ENCODE measurements at regions not wholly inside any gene's neighbourhood (a gene's known extent, or its start where the extent isn't known, plus 50 kb on each side); places are given as distances from the start of the nearest gene placed in this dataset.

DNA sequence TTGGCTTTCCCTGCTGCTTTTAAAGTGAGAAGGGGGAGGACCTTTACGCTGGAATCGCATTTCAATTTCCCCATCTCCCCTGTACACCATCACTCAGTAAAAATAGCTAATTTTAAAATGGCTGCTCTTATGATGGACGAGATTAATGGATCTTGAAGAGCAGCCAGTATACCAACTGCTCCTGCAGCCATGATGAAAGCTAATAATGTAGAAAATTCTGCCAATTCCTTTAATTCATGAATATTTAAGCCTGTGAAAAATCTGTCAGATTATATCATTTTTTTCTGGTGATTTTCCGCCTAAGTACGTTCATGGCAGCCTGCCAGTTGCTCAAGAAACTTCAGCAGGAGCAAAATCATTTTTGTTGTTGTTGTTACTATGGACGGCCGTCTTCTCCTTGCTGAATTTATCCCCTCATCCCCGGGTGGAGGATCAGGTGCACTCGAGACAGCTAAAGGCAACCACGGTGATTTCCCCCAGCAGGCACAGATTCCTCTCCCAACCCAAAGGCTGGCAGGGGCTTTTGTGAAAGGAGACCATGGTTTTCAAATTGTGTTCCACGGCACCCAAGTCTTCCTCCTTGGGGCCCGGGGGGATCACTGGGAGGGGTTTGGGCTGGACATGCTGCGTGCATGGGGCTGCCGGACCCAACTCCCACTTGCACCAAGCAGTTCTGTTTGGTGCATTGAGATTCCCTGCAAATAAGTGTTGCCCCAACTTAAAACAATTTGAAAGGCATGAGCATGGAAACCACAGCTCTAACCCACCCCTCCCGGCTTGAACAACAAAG is 289.6 kb downstream of the UACA start:
- no peak overlapping the region for H3K4me3 Mint-ChIP-seq
- peaks cover 28% of the 10 kb centered on the region for H3K4me1 Mint-ChIP-seq (ENCODE audit: low read depth)
- ATAC-seq (no peak), DNase-seq (no peak)
- no peaks in the 10 kb centered on the region for H3K36me3 Mint-ChIP-seq (ENCODE audit: insufficient read depth)
- no peaks in the 10 kb centered on the region for H3K9me3 Mint-ChIP-seq
- H3K27me3 Mint-ChIP-seq (ENCODE audit: low read depth): peaks cover 24% of the 10 kb centered on the region

DNA sequence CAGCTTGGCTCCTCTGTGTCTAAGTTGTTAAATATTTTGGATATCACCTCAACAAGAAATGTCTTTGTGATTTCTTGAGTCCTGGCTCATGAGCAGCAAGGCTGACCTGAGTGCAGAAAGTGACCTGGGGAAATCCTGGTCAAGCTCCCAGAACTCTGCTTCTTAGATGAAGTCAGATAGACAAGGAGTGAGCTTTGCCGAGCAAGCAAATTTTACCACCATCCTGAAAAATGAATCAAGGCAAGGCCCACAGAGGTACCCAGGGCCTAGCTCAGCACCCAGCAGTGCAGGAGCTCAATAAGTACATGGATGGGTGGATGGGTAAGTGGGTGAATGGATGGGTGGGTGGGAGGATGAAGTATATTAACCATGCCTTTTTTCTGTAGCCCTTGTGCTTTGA is 291.8 kb downstream of the UACA start:
- no peak overlapping the region for H3K4me3 Mint-ChIP-seq
- H3K9me3 Mint-ChIP-seq: no peaks in the 10 kb centered on the region
- DNase-seq: no peak
- H3K27me3 Mint-ChIP-seq (ENCODE audit: low read depth): peaks cover 23% of the 10 kb centered on the region
- no peaks in the 10 kb centered on the region for H3K36me3 Mint-ChIP-seq (ENCODE audit: insufficient read depth)
- ATAC-seq: no peak
- H3K4me1 Mint-ChIP-seq (ENCODE audit: low read depth): peaks cover 21% of the 10 kb centered on the region

DNA sequence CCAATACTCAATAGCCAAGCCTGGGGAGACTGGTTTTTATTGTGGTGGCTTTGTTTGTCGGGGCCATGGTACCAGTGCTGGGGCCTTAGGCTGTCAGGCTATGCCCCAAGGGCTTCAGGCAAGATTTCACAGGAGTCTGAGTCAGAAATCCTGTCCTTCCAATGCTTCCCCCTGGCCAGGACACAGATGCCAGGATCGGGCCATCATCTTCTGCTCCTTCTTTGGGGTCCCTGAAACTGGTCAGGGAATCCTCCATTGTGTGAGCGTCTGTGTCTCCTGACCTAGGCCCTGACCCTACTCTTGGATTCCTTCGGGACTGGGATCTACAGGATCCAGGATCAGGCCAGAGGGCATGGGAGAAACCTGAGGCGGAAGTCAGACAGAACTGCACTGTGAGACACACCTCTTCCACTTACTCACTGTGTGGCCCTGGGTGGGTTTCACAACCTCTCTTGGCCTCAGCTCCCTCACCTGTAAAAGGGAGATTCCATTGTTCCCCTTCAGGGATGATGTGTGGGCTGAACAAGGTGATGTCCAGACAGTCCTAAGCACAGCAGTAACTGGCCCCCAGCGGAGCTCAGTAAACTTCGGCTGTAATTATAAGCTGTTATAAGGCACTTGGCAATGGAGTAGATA is 292.7 kb downstream of the UACA start:
- peaks cover 17% of the 10 kb centered on the region for H3K4me1 Mint-ChIP-seq (ENCODE audit: low read depth)
- H3K9me3 Mint-ChIP-seq: no peaks in the 10 kb centered on the region
- no peak overlapping the region for H3K4me3 Mint-ChIP-seq
- no peak for DNase-seq
- no peak for ATAC-seq
- H3K27me3 Mint-ChIP-seq (ENCODE audit: low read depth): peaks cover 19% of the 10 kb centered on the region
- H3K36me3 Mint-ChIP-seq (ENCODE audit: insufficient read depth): no peaks in the 10 kb centered on the region

DNA sequence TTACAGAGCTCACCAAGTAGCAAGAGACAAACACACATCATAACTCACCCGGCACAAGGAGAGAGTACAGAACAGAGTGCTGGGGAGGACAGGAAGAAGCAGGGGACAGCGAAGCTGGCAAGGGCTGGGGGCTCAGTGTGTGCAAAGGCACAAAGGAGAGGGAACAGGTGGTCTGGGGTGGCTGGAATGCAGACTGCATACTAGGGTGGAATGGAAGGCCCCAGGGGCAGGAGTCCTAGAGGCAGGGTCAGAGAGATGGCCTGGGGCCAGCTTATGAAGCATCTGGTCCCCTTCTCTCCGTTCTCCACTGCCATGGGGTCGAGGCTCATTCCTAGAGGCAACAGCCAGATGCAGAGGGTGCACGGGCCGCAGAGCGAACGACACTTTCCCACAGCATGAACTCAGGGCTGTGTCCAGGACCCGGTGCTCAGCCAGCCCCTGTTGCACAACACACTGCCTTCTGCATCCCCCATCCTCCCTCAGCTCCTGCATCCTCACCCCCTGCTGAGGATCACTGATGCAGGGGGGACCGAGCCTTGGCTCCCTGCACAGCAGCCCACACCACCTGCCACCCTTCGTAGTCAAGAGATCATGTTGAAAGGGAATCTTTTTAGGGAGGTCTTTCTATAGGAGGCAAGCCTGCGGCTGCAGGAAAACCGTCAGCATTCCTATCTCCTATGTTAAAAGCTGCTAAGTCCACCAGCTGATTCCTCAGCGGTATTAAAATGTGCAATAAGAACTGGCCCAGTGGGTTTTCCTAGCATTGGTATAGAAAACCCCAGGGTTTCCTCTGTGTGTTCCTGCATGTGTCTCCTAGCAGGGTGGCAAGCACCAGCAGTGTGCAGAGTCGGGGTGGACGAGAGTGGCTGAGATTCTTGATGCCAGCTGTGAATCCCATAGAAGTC is 293.5 kb downstream of the UACA start:
- Mint-ChIP-seq H3K4me3 (no peak overlapping the region), H3K4me1 (ENCODE audit: low read depth) (peaks cover 9% of the 10 kb centered on the region), H3K9me3 (no peaks in the 10 kb centered on the region), H3K27me3 (ENCODE audit: low read depth) (peaks cover 18% of the 10 kb centered on the region), H3K36me3 (ENCODE audit: insufficient read depth) (no peaks in the 10 kb centered on the region)
- ATAC-seq (no peak), DNase-seq (no peak)

DNA sequence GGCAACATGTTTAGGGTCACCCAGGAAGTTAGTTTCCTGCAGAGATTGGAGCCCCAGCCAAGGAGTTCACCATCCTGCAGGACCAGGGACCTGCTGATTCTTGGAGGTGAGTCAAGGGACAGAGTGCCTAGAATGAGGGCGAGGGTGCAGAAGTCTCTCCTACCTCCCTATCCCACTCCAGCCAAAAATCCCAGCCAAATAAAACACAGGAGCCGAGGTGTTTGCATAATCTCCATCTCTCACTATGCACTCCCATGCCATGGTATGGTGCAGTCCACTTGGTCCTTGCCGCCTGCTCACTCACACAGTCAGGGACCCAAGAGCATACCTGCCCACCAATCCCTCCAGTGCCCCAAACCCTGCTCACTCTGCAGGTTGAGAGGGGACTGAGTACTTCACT is 294.2 kb downstream of the UACA start:
- peaks cover 16% of the 10 kb centered on the region for H3K27me3 Mint-ChIP-seq (ENCODE audit: low read depth)
- ATAC-seq (no peak), DNase-seq (no peak)
- H3K4me1 Mint-ChIP-seq (ENCODE audit: low read depth): peaks cover 5% of the 10 kb centered on the region
- no peaks in the 10 kb centered on the region for H3K36me3 Mint-ChIP-seq (ENCODE audit: insufficient read depth)
- H3K4me3 Mint-ChIP-seq: no peak overlapping the region
- no peaks in the 10 kb centered on the region for H3K9me3 Mint-ChIP-seq

DNA sequence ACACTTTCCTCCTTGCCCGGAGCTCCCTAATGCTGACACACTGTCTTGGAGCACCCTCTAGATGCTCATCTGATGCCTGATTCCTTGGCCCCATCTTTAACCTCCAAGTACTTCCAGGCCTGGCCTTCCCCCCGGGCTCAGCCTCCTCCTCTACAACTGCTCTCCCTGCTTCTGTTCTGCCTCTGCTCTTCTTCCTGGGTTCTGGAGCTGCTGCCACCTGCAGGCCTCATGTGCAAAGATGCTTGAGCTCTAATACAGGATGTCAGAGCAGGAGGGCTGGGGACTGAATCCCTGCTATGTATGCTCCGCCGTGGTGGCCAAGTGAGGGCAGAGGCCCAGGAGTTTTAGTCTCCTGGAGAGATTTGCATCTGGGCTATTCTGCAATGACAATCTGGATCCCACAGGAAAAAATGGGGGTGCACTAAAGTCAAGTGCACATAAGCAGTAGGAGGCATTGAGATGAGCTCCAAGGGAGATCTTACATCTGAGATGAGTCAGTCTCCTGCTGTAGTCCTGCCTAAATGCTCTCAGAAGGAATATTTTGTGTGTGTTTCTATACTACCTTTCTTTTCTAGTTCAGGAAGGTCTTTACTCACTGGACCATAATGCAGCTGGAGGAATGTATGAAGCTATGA is 296.3 kb downstream of the UACA start:
- Mint-ChIP-seq H3K36me3 (ENCODE audit: insufficient read depth) (no peaks in the 10 kb centered on the region), H3K9me3 (no peaks in the 10 kb centered on the region), H3K27me3 (ENCODE audit: low read depth) (peaks cover 13% of the 10 kb centered on the region), H3K4me3 (no peak overlapping the region), H3K4me1 (ENCODE audit: low read depth) (peaks cover 4% of the 10 kb centered on the region)
- ATAC-seq (peak; percentile 77 to 87), DNase-seq (peak; percentile 38)

DNA sequence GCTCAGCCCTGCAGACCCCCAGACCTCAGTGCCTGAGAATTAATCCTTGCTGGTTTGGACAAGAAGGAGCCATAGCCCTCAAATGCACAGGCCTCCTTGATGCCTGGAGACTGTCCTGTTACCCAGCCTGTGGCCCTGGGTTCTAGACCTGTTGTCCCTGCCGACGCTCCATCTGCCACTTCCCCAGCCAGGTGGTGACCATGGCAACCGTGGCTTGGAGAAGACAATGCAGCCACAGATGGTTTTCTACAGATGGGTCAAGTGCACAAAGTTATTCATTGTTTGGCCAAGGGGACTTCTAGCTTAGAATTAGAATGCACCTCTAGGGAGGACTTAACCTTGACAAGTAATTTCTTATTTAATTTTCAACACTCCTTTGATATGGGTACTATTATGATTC is 297.1 kb downstream of the UACA start:
- Mint-ChIP-seq H3K36me3 (ENCODE audit: insufficient read depth) (no peaks in the 10 kb centered on the region), H3K4me1 (ENCODE audit: low read depth) (peaks cover 4% of the 10 kb centered on the region), H3K9me3 (no peaks in the 10 kb centered on the region), H3K27me3 (ENCODE audit: low read depth) (peaks cover 13% of the 10 kb centered on the region), H3K4me3 (no peak overlapping the region)
- DNase-seq (no peak), ATAC-seq (no peak)

DNA sequence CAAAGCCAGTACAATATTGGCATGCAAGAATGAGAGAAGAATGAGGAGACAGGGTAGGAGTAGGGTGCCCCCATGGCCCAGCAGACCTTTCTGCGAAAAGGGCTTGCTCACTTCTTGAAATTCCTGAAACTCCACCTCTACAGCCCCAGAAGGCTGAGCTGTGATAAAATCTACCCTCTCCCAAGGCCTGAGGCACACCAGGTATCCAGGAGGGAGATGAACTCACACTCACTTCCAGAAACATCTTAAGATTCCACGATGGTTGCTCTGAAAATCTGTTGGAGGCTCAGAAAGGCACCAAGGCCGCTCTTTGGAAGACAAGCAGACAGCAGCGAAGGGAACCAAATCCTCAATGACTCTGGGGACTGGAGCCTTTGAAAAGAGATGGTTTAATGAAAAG is 297.5 kb downstream of the UACA start:
- H3K9me3 Mint-ChIP-seq: no peaks in the 10 kb centered on the region
- peaks cover 13% of the 10 kb centered on the region for H3K27me3 Mint-ChIP-seq (ENCODE audit: low read depth)
- no peaks in the 10 kb centered on the region for H3K36me3 Mint-ChIP-seq (ENCODE audit: insufficient read depth)
- H3K4me3 Mint-ChIP-seq: no peak overlapping the region
- H3K4me1 Mint-ChIP-seq (ENCODE audit: low read depth): peaks cover 8% of the 10 kb centered on the region
- DNase-seq (no peak), ATAC-seq (no peak)

DNA sequence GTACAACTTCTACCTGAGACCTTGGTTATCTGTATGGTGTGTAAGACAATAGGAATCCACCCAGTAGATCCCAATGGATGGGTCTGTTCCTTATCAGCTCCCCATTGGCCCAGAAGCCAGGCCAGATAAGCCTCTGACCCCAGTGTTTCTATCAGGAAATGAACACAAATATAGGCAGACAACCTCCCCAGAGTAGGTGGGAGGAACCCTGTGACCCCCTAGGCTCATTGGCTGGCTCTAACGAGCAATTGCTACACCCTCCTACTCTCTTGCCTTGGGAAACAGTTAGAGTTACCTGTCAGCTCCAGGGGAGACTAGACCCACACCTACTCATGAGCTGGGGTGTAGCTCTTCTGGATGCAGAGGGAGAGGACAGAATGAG is 299.9 kb downstream of the UACA start:
- peaks cover 8% of the 10 kb centered on the region for H3K27me3 Mint-ChIP-seq (ENCODE audit: low read depth)
- peaks cover 15% of the 10 kb centered on the region for H3K4me1 Mint-ChIP-seq (ENCODE audit: low read depth)
- H3K4me3 Mint-ChIP-seq: no peak overlapping the region
- ATAC-seq (no peak), DNase-seq (no peak)
- H3K36me3 Mint-ChIP-seq (ENCODE audit: insufficient read depth): no peaks in the 10 kb centered on the region
- no peaks in the 10 kb centered on the region for H3K9me3 Mint-ChIP-seq

DNA sequence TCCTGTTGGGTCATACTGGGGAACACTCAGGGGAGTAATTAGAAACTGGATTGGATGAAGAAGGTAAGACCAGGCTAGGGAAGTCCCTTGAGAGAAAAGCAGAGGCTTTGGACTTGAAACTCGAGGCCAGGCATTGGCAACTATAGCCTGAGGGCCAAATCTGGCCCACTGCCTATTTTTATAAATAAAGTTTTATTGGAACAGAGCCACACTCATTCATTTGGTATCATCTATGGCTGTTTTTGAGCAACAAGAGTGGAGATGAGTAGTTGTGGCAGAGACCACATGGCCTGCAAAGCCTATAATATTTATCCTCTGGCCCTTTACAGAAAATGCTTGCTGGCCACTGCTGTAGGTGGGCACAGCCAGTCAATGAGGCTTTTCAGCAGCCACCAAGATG is 301.4 kb downstream of the UACA start:
- Mint-ChIP-seq H3K27me3 (ENCODE audit: low read depth) (peaks cover 6% of the 10 kb centered on the region), H3K4me1 (ENCODE audit: low read depth) (peaks cover 14% of the 10 kb centered on the region), H3K4me3 (no peak overlapping the region), H3K36me3 (ENCODE audit: insufficient read depth) (no peaks in the 10 kb centered on the region), H3K9me3 (no peaks in the 10 kb centered on the region)
- DNase-seq: no peak
- no peak for ATAC-seq

DNA sequence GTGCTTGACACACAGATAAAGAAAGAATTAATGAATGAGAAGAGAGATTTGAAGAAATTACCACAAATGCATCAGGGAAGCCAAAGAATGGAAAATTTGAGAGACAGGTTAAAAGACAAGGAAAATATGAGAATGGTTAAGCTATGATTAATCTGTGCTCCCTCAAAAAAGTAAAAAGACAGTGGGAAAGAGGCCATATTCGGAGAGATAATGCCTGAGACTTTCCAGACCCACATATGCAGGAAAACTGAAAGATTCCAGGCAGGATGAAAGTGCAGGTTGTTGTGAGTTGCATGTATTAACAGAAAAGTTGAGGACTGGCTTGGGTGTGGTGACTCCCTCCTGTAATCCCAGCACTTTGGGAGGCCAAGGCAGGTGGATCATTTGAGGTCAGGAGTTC is 302.3 kb downstream of the UACA start:
- Mint-ChIP-seq H3K4me3 (no peak overlapping the region), H3K27me3 (ENCODE audit: low read depth) (peaks cover 4% of the 10 kb centered on the region), H3K36me3 (ENCODE audit: insufficient read depth) (no peaks in the 10 kb centered on the region), H3K9me3 (no peaks in the 10 kb centered on the region), H3K4me1 (ENCODE audit: low read depth) (peaks cover 11% of the 10 kb centered on the region)
- no peak for DNase-seq
- no peak for ATAC-seq

DNA sequence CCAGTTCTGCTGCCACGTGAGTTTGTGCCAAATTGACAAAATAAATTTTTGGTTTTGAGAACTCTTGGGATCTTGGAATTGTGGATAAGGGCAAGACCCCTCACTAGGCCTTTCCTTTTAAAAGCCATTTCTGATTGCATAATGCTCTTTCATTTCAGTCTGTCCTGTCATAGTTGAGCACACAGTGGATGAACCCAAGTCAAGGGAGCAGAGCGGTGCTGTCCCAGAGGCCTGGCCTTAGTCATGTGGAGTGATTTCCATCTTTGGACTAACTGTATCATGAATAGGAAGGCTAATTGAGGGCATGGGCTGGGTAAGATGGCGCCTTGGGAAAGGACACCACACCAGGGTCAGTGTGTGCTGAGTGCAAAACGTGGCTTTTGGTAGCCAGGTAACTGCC is 304.0 kb downstream of the UACA start:
- H3K4me1 Mint-ChIP-seq (ENCODE audit: low read depth): peaks cover 11% of the 10 kb centered on the region
- no peak for DNase-seq
- peaks cover 4% of the 10 kb centered on the region for H3K27me3 Mint-ChIP-seq (ENCODE audit: low read depth)
- no peaks in the 10 kb centered on the region for H3K9me3 Mint-ChIP-seq
- no peaks in the 10 kb centered on the region for H3K36me3 Mint-ChIP-seq (ENCODE audit: insufficient read depth)
- H3K4me3 Mint-ChIP-seq: no peak overlapping the region
- no peak for ATAC-seq

DNA sequence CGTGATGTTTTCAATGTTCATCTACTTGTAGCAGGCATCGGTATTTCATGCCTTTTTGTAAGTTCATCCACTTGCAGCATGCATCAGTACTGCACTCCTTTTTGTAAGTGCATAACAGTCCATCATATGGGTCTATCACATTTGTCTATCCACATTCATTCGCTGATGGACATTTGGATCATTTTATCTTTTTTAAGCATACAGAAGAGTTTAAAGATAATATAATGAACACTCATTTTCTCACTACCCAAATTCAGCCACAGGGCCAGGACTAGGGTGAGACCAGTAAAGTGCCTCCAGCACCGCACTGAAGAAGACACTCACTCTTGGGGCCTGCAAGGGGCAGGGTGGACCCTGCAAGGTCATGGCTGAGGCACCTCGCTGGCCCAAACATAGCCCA is 309.6 kb downstream of the UACA start:
- Mint-ChIP-seq H3K9me3 (no peaks in the 10 kb centered on the region), H3K27me3 (ENCODE audit: low read depth) (peaks cover under 1% of the 10 kb centered on the region), H3K4me3 (no peak overlapping the region), H3K36me3 (ENCODE audit: insufficient read depth) (no peaks in the 10 kb centered on the region), H3K4me1 (ENCODE audit: low read depth) (peaks cover 20% of the 10 kb centered on the region)
- ATAC-seq: no peak
- no peak for DNase-seq

DNA sequence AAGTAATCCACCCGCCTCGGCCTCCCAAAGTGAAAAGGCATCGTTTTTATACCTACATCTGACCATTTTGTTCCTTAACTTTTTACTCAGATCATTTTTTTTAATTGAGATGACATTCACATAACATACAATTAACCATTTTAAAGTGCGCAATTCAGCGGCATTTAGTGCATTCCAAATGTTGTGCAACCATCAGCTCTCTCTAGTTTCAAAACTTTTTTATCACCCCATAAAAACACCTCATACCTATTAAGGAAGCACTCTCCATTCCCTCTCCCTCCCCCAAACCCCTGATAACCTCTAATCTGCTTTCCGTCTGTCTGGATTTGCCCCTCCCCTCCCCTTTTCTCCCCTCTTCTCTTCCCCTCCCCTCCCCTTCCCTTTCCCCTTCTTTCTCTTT is 310.1 kb downstream of the UACA start:
- ATAC-seq (no peak), DNase-seq (no peak)
- Mint-ChIP-seq H3K4me3 (no peak overlapping the region), H3K4me1 (ENCODE audit: low read depth) (peaks cover 26% of the 10 kb centered on the region), H3K36me3 (ENCODE audit: insufficient read depth) (no peaks in the 10 kb centered on the region), H3K27me3 (ENCODE audit: low read depth) (peaks cover 3% of the 10 kb centered on the region), H3K9me3 (no peaks in the 10 kb centered on the region)

Measured in activated T-cell treated with anti-CD3 and anti-CD28 coated beads, Interleukin-2, amount 50 U/mL, for 4 hours (primary cell).